ENCODE measurements at regions not wholly inside any gene's neighbourhood (a gene's known extent, or its start where the extent isn't known, plus 50 kb on each side); places are given as distances from the start of the nearest gene placed in this dataset.
"Not testable (repeated sequence)": the region's sequence is repeated elsewhere in the genome, so short reads cannot be mapped to it uniquely, and the experiment has no call there.

DNA sequence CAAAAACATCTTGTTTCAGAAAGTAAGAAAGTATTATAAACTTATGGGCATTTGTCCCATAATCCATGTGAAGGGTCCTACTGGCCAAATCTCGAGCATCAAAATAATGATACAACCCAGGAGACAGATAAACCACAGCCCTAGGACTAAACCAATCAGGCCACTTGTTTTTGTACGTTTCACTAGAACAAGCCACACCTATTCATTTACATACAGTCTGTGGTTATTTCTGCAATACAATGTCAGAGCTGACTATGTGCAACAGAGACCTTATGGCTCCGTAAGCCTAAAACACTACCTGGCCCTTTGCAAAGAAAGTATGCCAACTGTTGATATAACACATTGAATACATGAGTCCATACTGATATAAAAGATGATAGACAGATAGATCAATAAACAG is 124.8 kb upstream of the GOLGA6L6 start:
- TF ChIP-seq ZNF274 (IDR thresholded peaks at IDR 0.05; ENCODE audit: borderline replicate concordance, low read depth, low read length); SAFB (IDR thresholded peaks at IDR 0.05; ENCODE audit: borderline replicate concordance, low read depth, low read length); POLR2AphosphoS5 (IDR thresholded peaks at IDR 0.05; ENCODE audit: control insufficient read depth, insufficient read depth, low read depth, low read length); HNRNPLL (IDR thresholded peaks at IDR 0.05; ENCODE audit: low read depth, low read length, poor library complexity, severe bottlenecking); SNRNP70 (optimal IDR thresholded peaks at IDR 0.05; ENCODE audit: low read depth, low read length); FOXA1 (IDR thresholded peaks at IDR 0.05; ENCODE audit: borderline replicate concordance); SP2 (IDR thresholded peaks at IDR 0.05; ENCODE audit: extremely low read depth, low read depth, low read length, poor library complexity, severe bottlenecking); POLR2A (conservative IDR thresholded peaks at IDR 0.05); NFIC (IDR thresholded peaks at IDR 0.05); TEAD4 (IDR thresholded peaks at IDR 0.05; ENCODE audit: low read length); TEAD4 (CRISPR knock-in tag; IDR thresholded peaks at IDR 0.05; ENCODE audit: borderline replicate concordance); HDGF (IDR thresholded peaks at IDR 0.05): not testable (repeated sequence)
- TF ChIP-seq, protein P1, sequence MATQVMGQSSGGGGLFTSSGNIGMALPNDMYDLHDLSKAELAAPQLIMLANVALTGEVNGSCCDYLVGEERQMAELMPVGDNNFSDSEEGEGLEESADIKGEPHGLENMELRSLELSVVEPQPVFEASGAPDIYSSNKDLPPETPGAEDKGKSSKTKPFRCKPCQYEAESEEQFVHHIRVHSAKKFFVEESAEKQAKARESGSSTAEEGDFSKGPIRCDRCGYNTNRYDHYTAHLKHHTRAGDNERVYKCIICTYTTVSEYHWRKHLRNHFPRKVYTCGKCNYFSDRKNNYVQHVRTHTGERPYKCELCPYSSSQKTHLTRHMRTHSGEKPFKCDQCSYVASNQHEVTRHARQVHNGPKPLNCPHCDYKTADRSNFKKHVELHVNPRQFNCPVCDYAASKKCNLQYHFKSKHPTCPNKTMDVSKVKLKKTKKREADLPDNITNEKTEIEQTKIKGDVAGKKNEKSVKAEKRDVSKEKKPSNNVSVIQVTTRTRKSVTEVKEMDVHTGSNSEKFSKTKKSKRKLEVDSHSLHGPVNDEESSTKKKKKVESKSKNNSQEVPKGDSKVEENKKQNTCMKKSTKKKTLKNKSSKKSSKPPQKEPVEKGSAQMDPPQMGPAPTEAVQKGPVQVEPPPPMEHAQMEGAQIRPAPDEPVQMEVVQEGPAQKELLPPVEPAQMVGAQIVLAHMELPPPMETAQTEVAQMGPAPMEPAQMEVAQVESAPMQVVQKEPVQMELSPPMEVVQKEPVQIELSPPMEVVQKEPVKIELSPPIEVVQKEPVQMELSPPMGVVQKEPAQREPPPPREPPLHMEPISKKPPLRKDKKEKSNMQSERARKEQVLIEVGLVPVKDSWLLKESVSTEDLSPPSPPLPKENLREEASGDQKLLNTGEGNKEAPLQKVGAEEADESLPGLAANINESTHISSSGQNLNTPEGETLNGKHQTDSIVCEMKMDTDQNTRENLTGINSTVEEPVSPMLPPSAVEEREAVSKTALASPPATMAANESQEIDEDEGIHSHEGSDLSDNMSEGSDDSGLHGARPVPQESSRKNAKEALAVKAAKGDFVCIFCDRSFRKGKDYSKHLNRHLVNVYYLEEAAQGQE (IDR thresholded peaks at IDR 0.05; ENCODE audit: borderline replicate concordance): not testable (repeated sequence)
- TF ChIP-seq, protein P1 (CRISPR knock-in tag; IDR thresholded peaks at IDR 0.05; ENCODE audit: low read depth): not testable (repeated sequence)
- TF ChIP-seq, protein P2, sequence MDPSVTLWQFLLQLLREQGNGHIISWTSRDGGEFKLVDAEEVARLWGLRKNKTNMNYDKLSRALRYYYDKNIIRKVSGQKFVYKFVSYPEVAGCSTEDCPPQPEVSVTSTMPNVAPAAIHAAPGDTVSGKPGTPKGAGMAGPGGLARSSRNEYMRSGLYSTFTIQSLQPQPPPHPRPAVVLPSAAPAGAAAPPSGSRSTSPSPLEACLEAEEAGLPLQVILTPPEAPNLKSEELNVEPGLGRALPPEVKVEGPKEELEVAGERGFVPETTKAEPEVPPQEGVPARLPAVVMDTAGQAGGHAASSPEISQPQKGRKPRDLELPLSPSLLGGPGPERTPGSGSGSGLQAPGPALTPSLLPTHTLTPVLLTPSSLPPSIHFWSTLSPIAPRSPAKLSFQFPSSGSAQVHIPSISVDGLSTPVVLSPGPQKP (CRISPR knock-in tag; IDR thresholded peaks at IDR 0.05): not testable (repeated sequence)
- TF ChIP-seq, protein P3, sequence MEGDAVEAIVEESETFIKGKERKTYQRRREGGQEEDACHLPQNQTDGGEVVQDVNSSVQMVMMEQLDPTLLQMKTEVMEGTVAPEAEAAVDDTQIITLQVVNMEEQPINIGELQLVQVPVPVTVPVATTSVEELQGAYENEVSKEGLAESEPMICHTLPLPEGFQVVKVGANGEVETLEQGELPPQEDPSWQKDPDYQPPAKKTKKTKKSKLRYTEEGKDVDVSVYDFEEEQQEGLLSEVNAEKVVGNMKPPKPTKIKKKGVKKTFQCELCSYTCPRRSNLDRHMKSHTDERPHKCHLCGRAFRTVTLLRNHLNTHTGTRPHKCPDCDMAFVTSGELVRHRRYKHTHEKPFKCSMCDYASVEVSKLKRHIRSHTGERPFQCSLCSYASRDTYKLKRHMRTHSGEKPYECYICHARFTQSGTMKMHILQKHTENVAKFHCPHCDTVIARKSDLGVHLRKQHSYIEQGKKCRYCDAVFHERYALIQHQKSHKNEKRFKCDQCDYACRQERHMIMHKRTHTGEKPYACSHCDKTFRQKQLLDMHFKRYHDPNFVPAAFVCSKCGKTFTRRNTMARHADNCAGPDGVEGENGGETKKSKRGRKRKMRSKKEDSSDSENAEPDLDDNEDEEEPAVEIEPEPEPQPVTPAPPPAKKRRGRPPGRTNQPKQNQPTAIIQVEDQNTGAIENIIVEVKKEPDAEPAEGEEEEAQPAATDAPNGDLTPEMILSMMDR (IDR thresholded peaks at IDR 0.05 in 2 of 3, conservative IDR thresholded peaks at IDR 0.05 in 1 of 3; ENCODE audit: insufficient read depth in 2 of 3, low read depth in 1 of 3, low read length in 3 of 3): not testable (repeated sequence)
